ENCODE measurements at regions not wholly inside any gene's neighbourhood (a gene's known extent, or its start where the extent isn't known, plus 50 kb on each side); places are given as distances from the start of the nearest gene placed in this dataset.

- H3K79me2 ChIP-seq (replicated peaks; ENCODE audit: insufficient read depth, low read length), result no peaks in the 10 kb centered on the region
- H3K9me2 ChIP-seq (ENCODE audit: insufficient read depth, low read length), result no peaks in the 10 kb centered on the region
- H3K9ac ChIP-seq (ENCODE audit: low read length), result no peak overlapping the region
- no peaks in the 10 kb centered on the region for H4K20me1 ChIP-seq (ENCODE audit: insufficient read depth)
- H3F3A ChIP-seq (ENCODE audit: insufficient read depth, low read length, poor library complexity, severe bottlenecking), result no peaks in the 10 kb centered on the region
- TF ChIP-seq EP300 (conservative IDR thresholded peaks at IDR 0.05; ENCODE audit: poor library complexity, severe bottlenecking) (no peak), TAF1 (IDR thresholded peaks at IDR 0.05; ENCODE audit: low read depth) (no peak), MXI1 (conservative IDR thresholded peaks at IDR 0.05; ENCODE audit: poor library complexity, severe bottlenecking) (no peak), SMC3 (conservative IDR thresholded peaks at IDR 0.05; ENCODE audit: poor library complexity) (no peak), POLR2AphosphoS5 (IDR thresholded peaks at IDR 0.05) (no peak), REST (IDR thresholded peaks at IDR 0.05; ENCODE audit: borderline replicate concordance) (no peak), EZH2 (IDR thresholded peaks at IDR 0.05; ENCODE audit: borderline replicate concordance, insufficient read depth, low read length, poor library complexity, severe bottlenecking) (no peak), RAD21 (conservative IDR thresholded peaks at IDR 0.05) (peak; percentile 55)
- TF ChIP-seq, protein P1, sequence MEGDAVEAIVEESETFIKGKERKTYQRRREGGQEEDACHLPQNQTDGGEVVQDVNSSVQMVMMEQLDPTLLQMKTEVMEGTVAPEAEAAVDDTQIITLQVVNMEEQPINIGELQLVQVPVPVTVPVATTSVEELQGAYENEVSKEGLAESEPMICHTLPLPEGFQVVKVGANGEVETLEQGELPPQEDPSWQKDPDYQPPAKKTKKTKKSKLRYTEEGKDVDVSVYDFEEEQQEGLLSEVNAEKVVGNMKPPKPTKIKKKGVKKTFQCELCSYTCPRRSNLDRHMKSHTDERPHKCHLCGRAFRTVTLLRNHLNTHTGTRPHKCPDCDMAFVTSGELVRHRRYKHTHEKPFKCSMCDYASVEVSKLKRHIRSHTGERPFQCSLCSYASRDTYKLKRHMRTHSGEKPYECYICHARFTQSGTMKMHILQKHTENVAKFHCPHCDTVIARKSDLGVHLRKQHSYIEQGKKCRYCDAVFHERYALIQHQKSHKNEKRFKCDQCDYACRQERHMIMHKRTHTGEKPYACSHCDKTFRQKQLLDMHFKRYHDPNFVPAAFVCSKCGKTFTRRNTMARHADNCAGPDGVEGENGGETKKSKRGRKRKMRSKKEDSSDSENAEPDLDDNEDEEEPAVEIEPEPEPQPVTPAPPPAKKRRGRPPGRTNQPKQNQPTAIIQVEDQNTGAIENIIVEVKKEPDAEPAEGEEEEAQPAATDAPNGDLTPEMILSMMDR (IDR thresholded peaks at IDR 0.05; ENCODE audit: poor library complexity, severe bottlenecking), result peak; percentile 54
- no peak overlapping the region for H3K4me3 ChIP-seq (ENCODE audit: low read length)
- no peaks in the 10 kb centered on the region for H3K27me3 ChIP-seq (ENCODE audit: insufficient read depth, low read depth, low read length)
- H2AFZ ChIP-seq (ENCODE audit: low read depth, low read length), result no peak overlapping the region
- H3K4me2 ChIP-seq (ENCODE audit: low read length), result no peak overlapping the region
- H3K27ac ChIP-seq (ENCODE audit: low read length), result no peak overlapping the region
- H3K9me3 ChIP-seq (ENCODE audit: low read length), result no peaks in the 10 kb centered on the region
- no peaks in the 10 kb centered on the region for H3K36me3 ChIP-seq (ENCODE audit: insufficient read depth, low read length)
Measured at GRCh38 chr4:57605376-57605775, 495.2 kb upstream of the IGFBP7 start.

DNA sequence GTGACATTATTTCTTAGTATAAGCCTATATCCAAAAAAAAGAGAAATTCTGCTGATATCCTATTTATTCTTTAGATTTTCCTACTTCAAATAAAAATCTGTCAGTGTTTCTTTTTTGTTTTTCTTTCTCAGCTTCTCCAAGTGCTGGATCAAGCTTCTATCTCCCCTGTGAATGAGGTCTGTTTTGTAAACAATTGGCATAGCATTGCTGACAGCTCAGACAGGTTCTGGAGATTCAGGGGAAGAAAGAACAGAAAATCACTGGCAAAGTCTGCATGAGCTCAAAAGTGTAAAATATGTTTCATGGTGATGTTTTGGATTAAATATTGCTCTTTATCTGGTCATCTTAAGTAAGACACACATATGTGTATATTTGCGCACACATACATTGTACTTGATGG lies 492.0 kb upstream of the IGFBP7 start:
- no peak overlapping the region for H3K27ac ChIP-seq (ENCODE audit: low read length)
- no peaks in the 10 kb centered on the region for H4K20me1 ChIP-seq (ENCODE audit: insufficient read depth)
- H3K4me2 ChIP-seq (ENCODE audit: low read length), result no peak overlapping the region
- no peaks in the 10 kb centered on the region for H3K79me2 ChIP-seq (replicated peaks; ENCODE audit: insufficient read depth, low read length)
- no peaks in the 10 kb centered on the region for H3K9me2 ChIP-seq (ENCODE audit: insufficient read depth, low read length)
- H2AFZ ChIP-seq (ENCODE audit: low read depth, low read length), result no peak overlapping the region
- H3K9me3 ChIP-seq (ENCODE audit: low read length), result no peaks in the 10 kb centered on the region
- H3K9ac ChIP-seq (ENCODE audit: low read length), result no peak overlapping the region
- H3F3A ChIP-seq (ENCODE audit: insufficient read depth, low read length, poor library complexity, severe bottlenecking), result no peaks in the 10 kb centered on the region
- TF ChIP-seq MXI1 (conservative IDR thresholded peaks at IDR 0.05; ENCODE audit: poor library complexity, severe bottlenecking) (no peak), POLR2AphosphoS5 (IDR thresholded peaks at IDR 0.05) (peak; percentile 59), REST (IDR thresholded peaks at IDR 0.05; ENCODE audit: borderline replicate concordance) (no peak), SMC3 (conservative IDR thresholded peaks at IDR 0.05; ENCODE audit: poor library complexity) (no peak), RAD21 (conservative IDR thresholded peaks at IDR 0.05) (no peak), TAF1 (IDR thresholded peaks at IDR 0.05; ENCODE audit: low read depth) (no peak), EZH2 (IDR thresholded peaks at IDR 0.05; ENCODE audit: borderline replicate concordance, insufficient read depth, low read length, poor library complexity, severe bottlenecking) (no peak), EP300 (conservative IDR thresholded peaks at IDR 0.05; ENCODE audit: poor library complexity, severe bottlenecking) (peak; percentile 76)
- TF ChIP-seq, protein P1 (IDR thresholded peaks at IDR 0.05; ENCODE audit: poor library complexity, severe bottlenecking), result no peak
- no peaks in the 10 kb centered on the region for H3K36me3 ChIP-seq (ENCODE audit: insufficient read depth, low read length)
- H3K4me3 ChIP-seq (ENCODE audit: low read length), result no peak overlapping the region
- no peaks in the 10 kb centered on the region for H3K27me3 ChIP-seq (ENCODE audit: insufficient read depth, low read depth, low read length)
